ENCODE measurements at regions not wholly inside any gene's neighbourhood (a gene's known extent, or its start where the extent isn't known, plus 50 kb on each side); places are given as distances from the start of the nearest gene placed in this dataset.
"Not testable (repeated sequence)": the region's sequence is repeated elsewhere in the genome, so short reads cannot be mapped to it uniquely, and the experiment has no call there.

GRCh38 chr13:86917438-86917837 is 753.7 kb upstream of the SLITRK5 start:
- not testable (repeated sequence) for TF ChIP-seq EZH2phosphoT487 (IDR thresholded peaks at IDR 0.05; ENCODE audit: insufficient read depth, low read depth); EZH2 (IDR thresholded peaks at IDR 0.05; ENCODE audit: insufficient read depth, poor library complexity, severe bottlenecking)

All from GM23248 (cell line).